Trophoblast cell (in vitro differentiated cells and primary cell): ENCODE measurements at regions not wholly inside any gene's neighbourhood (a gene's known extent, or its start where the extent isn't known, plus 50 kb on each side); places are given as distances from the start of the nearest gene placed in this dataset.
A peak's percentile ranks its signal among the peaks of the same experiment; 100 is the strongest.

Experiments used
- DNase-seq, 2 donors: peaks; one replicate each; pipeline ENCODE4 v3.0.0-alpha.2; 2016
- H2AFZ ChIP-seq: 2 replicates; pipeline ENCODE4 v1.6.1; 2013; ENCODE audit warnings: low read length, moderate library complexity, mild to moderate bottlenecking; ENCODE audit not compliant: insufficient read depth, poor library complexity
- H2AK5ac ChIP-seq: 2 replicates; pipeline ENCODE4 v1.6.1; 2013; ENCODE audit warnings: mild to moderate bottlenecking, low read length
- H2BK120ac ChIP-seq: 2 replicates; pipeline ENCODE4 v1.6.1; 2013; ENCODE audit warnings: low read length, mild to moderate bottlenecking, moderate library complexity; ENCODE audit not compliant: insufficient read depth, poor library complexity
- H2BK12ac ChIP-seq: 2 replicates; pipeline ENCODE4 v1.6.1; 2013; ENCODE audit warnings: mild to moderate bottlenecking, low read length, moderate library complexity
- H2BK5ac ChIP-seq: 2 replicates; pipeline ENCODE4 v1.6.1; 2013; ENCODE audit warnings: low read length, low read depth, moderate library complexity, mild to moderate bottlenecking; ENCODE audit not compliant: poor library complexity
- H3K14ac ChIP-seq: 2 replicates; pipeline ENCODE4 v1.6.1; 2013; ENCODE audit warnings: mild to moderate bottlenecking, low read length
- H3K18ac ChIP-seq: 2 replicates; pipeline ENCODE4 v1.6.1; 2013; ENCODE audit warnings: mild to moderate bottlenecking, low read length
- H3K23ac ChIP-seq: 2 replicates; pipeline ENCODE4 v1.6.1; 2013; ENCODE audit warnings: low read length
- H3K27ac ChIP-seq: 2 replicates; pipeline ENCODE4 v1.5.1; 2013; ENCODE audit warnings: low read depth, mild to moderate bottlenecking, inconsistent platforms, low read length, moderate library complexity
- H3K27me3 ChIP-seq: 2 replicates; pipeline ENCODE4 v1.6.1; 2013; ENCODE audit warnings: inconsistent platforms, mild to moderate bottlenecking, low read length, moderate library complexity; ENCODE audit not compliant: insufficient read depth
- H3K36me3 ChIP-seq, 2 experiments: 1 replicate in 1 of 2; 2 replicates in 1 of 2; pipeline ENCODE4 v1.6.1; 2013; ENCODE audit warnings: low read length in 2 of 2, mild to moderate bottlenecking in 2 of 2, moderate library complexity in 1 of 2; ENCODE audit not compliant: insufficient read depth in 2 of 2, control insufficient read depth in 1 of 2
- H3K4ac ChIP-seq: 2 replicates; pipeline ENCODE4 v1.6.1; 2013; ENCODE audit warnings: low read depth, mild to moderate bottlenecking, low read length, moderate library complexity
- H3K4me1 ChIP-seq, 2 experiments: 1 replicate in 1 of 2; 2 replicates in 1 of 2; pipeline ENCODE4 v1.6.1; 2013; ENCODE audit warnings: low read length in 2 of 2, mild to moderate bottlenecking in 2 of 2, moderate library complexity in 1 of 2; ENCODE audit not compliant: insufficient read depth in 2 of 2, control insufficient read depth in 1 of 2
- H3K4me2 ChIP-seq: 2 replicates; pipeline ENCODE4 v1.6.1; 2013; ENCODE audit warnings: inconsistent platforms, mild to moderate bottlenecking, low read length, moderate library complexity
- H3K4me3 ChIP-seq: 2 replicates; pipeline ENCODE4 v1.5.1; 2013; ENCODE audit warnings: mild to moderate bottlenecking, low read depth, low read length, inconsistent platforms
- H3K79me1 ChIP-seq: one replicate; pipeline ENCODE4 v1.6.1; 2013; ENCODE audit warnings: low read length
- H3K79me2 ChIP-seq: 2 replicates; pipeline ENCODE4 v1.6.1; 2013; ENCODE audit warnings: low read length, mild to moderate bottlenecking; ENCODE audit not compliant: control insufficient read depth, insufficient read depth, poor library complexity
- H3K9ac ChIP-seq: 2 replicates; pipeline ENCODE4 v1.6.1; 2013; ENCODE audit warnings: mild to moderate bottlenecking, low read length
- H3K9me3 ChIP-seq: 2 replicates; pipeline ENCODE4 v1.6.1; 2013; ENCODE audit warnings: low read depth, mild to moderate bottlenecking, control low read depth, inconsistent platforms, low read length; ENCODE audit not compliant: insufficient read depth
- H4K12ac ChIP-seq: 2 replicates; pipeline ENCODE4 v1.6.1; 2013; ENCODE audit warnings: low read depth, mild to moderate bottlenecking, low read length, moderate library complexity
- H4K8ac ChIP-seq: 2 replicates; pipeline ENCODE4 v1.6.1; 2013; ENCODE audit warnings: low read depth, mild to moderate bottlenecking, low read length, moderate library complexity
- H4K91ac ChIP-seq: one replicate; pipeline ENCODE4 v1.6.1; 2013; ENCODE audit warnings: low read depth, mild to moderate bottlenecking, low read length, moderate library complexity
- WGBS: extraction: QIAGEN DNeasy Blood & Tissue Kit; methylation state at CpG from one replicate; pipeline ENCODE4 v1.1.7; 2013; ENCODE audit warnings: missing lambda C conversion rate; ENCODE audit not compliant: insufficient read length, insufficient coverage; ENCODE audit errors: extremely low coverage; 5-methylcytosine and 5-hydroxymethylcytosine counted together

GRCh38 chr7:84510505-84510904 lies 315.9 kb upstream of the SEMA3A start:
- Histone ChIP-seq H3K27ac (no peak overlapping the region), H4K8ac (no peak overlapping the region), H3K27me3 (no peaks in the 10 kb centered on the region), H3K23ac (no peak overlapping the region), H4K12ac (no peak overlapping the region), H3K4me1 (no peaks in the 10 kb centered on the region), H4K91ac (no peak overlapping the region), H3K18ac (no peak overlapping the region), H3K36me3 (no peaks in the 10 kb centered on the region), H2BK12ac (no peak overlapping the region), H3K4ac (no peak overlapping the region), H2AK5ac (no peak overlapping the region), H3K9me3 (no peaks in the 10 kb centered on the region), H3K79me1 (no peaks in the 10 kb centered on the region), H2AFZ (no peak overlapping the region), H3K14ac (no peak overlapping the region), H3K4me3 (no peak overlapping the region), H2BK120ac (no peak overlapping the region), H3K4me2 (no peak overlapping the region), H2BK5ac (no peak overlapping the region), H3K9ac (no peak overlapping the region), H3K79me2 (no peaks in the 10 kb centered on the region)
- DNase-seq = peak in 1 of 2 donors; percentile 15
- no CpG with 5 or more reads among the region's 1 CpG for WGBS

GRCh38 chr7:84509522-84509921 lies 314.9 kb upstream of the SEMA3A start:
- Histone ChIP-seq H3K9ac (no peak overlapping the region), H3K79me1 (no peaks in the 10 kb centered on the region), H2AFZ (no peak overlapping the region), H3K23ac (no peak overlapping the region), H3K9me3 (no peaks in the 10 kb centered on the region), H3K18ac (no peak overlapping the region), H3K79me2 (no peaks in the 10 kb centered on the region), H2BK12ac (no peak overlapping the region), H4K8ac (no peak overlapping the region), H2AK5ac (no peak overlapping the region), H4K91ac (no peak overlapping the region), H3K4me2 (no peak overlapping the region), H3K4me1 (no peaks in the 10 kb centered on the region), H3K27me3 (no peaks in the 10 kb centered on the region), H3K4me3 (no peak overlapping the region), H3K36me3 (no peaks in the 10 kb centered on the region), H3K27ac (no peak overlapping the region), H4K12ac (no peak overlapping the region), H2BK120ac (no peak overlapping the region), H3K4ac (no peak overlapping the region), H3K14ac (no peak overlapping the region), H2BK5ac (no peak overlapping the region)
- no CpG with 5 or more reads among the region's 1 CpG for WGBS
- no peak for DNase-seq

- H3K27ac ChIP-seq = no peak overlapping the region
- no peaks in the 10 kb centered on the region for H3K36me3 ChIP-seq
- no peaks in the 10 kb centered on the region for H3K79me2 ChIP-seq
- no peak overlapping the region for H4K12ac ChIP-seq
- no peak overlapping the region for H3K9ac ChIP-seq
- H3K18ac ChIP-seq = no peak overlapping the region
- no peak overlapping the region for H2AK5ac ChIP-seq
- no peak overlapping the region for H3K23ac ChIP-seq
- no peak overlapping the region for H3K4ac ChIP-seq
- no peak overlapping the region for H3K14ac ChIP-seq
- no peak overlapping the region for H3K4me2 ChIP-seq
- no peak overlapping the region for H2BK5ac ChIP-seq
- WGBS = no CpG with 5 or more reads among the region's 4 CpGs
- no peak overlapping the region for H2AFZ ChIP-seq
- no peaks in the 10 kb centered on the region for H3K27me3 ChIP-seq
- H4K8ac ChIP-seq = no peak overlapping the region
- H3K4me3 ChIP-seq = no peak overlapping the region
- H3K4me1 ChIP-seq = no peaks in the 10 kb centered on the region
- no peak overlapping the region for H2BK120ac ChIP-seq
- no peaks in the 10 kb centered on the region for H3K9me3 ChIP-seq
- no peaks in the 10 kb centered on the region for H3K79me1 ChIP-seq
- DNase-seq = no peak
- no peak overlapping the region for H2BK12ac ChIP-seq
- H4K91ac ChIP-seq = no peak overlapping the region
Observed at GRCh38 chr7:84508606-84509005, 314.0 kb upstream of the SEMA3A start.

- Histone ChIP-seq H2BK5ac (no peak overlapping the region), H3K18ac (no peak overlapping the region), H4K8ac (no peak overlapping the region), H3K4me1 (no peaks in the 10 kb centered on the region), H3K79me1 (no peaks in the 10 kb centered on the region), H4K12ac (no peak overlapping the region), H3K9ac (no peak overlapping the region), H3K4me3 (no peak overlapping the region), H3K27me3 (no peaks in the 10 kb centered on the region), H3K9me3 (no peaks in the 10 kb centered on the region), H3K4ac (no peak overlapping the region), H3K79me2 (no peaks in the 10 kb centered on the region), H2AFZ (no peak overlapping the region), H2BK120ac (no peak overlapping the region), H2AK5ac (no peak overlapping the region), H3K27ac (no peak overlapping the region), H3K36me3 (no peaks in the 10 kb centered on the region), H4K91ac (no peak overlapping the region), H2BK12ac (no peak overlapping the region), H3K14ac (no peak overlapping the region), H3K23ac (no peak overlapping the region), H3K4me2 (no peak overlapping the region)
- no peak for DNase-seq
- WGBS = no CpG with 5 or more reads among the region's 5 CpGs
Observed at GRCh38 chr7:84507529-84507928, 312.9 kb upstream of the SEMA3A start.
